ENCODE measurements at regions not wholly inside any gene's neighbourhood (a gene's known extent, or its start where the extent isn't known, plus 50 kb on each side); places are given as distances from the start of the nearest gene placed in this dataset.
A peak's percentile ranks its signal among the peaks of the same experiment; 100 is the strongest.

DNA sequence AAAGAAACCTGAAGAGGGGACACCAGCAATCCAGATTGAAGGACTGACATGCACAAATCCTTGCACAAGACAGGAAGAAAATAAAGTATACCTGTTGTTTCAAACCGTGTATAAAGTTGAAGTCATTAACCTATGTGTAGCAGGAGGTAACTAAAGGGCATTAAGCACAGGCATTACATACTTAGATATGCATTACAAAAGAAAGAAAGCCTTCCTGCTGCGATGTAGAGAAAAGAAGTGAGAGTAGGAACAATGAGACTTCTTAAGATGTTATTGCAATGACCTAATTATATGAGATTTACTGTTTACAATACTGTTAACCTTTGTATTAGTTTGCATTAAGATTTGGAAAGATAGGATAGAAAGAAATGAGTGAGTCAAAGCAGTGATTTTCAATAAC lies 308.9 kb upstream of the PTPRD start:
- intact Hi-C loops (cut with DNase I; ENCODE audit: low total_unique reads): no loop called here
- Histone ChIP-seq H3K27ac (no peak overlapping the region), H3K4me3 (no peak overlapping the region), H3K4me1 (no peaks in the 10 kb centered on the region), H3K9me3 (no peaks in the 10 kb centered on the region), H3K27me3 (no peaks in the 10 kb centered on the region), H3K36me3 (ENCODE audit: low read depth, missing control alignments) (no peaks in the 10 kb centered on the region)
- no peak for DNase-seq
- no peak for TF ChIP-seq POLR2A (IDR thresholded peaks at IDR 0.05)
- TF ChIP-seq, protein P1, sequence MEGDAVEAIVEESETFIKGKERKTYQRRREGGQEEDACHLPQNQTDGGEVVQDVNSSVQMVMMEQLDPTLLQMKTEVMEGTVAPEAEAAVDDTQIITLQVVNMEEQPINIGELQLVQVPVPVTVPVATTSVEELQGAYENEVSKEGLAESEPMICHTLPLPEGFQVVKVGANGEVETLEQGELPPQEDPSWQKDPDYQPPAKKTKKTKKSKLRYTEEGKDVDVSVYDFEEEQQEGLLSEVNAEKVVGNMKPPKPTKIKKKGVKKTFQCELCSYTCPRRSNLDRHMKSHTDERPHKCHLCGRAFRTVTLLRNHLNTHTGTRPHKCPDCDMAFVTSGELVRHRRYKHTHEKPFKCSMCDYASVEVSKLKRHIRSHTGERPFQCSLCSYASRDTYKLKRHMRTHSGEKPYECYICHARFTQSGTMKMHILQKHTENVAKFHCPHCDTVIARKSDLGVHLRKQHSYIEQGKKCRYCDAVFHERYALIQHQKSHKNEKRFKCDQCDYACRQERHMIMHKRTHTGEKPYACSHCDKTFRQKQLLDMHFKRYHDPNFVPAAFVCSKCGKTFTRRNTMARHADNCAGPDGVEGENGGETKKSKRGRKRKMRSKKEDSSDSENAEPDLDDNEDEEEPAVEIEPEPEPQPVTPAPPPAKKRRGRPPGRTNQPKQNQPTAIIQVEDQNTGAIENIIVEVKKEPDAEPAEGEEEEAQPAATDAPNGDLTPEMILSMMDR (IDR thresholded peaks at IDR 0.05): no peak
- 40 to 54% methylated on average over 2 of the region's 2 CpGs for WGBS, 2 donors

DNA sequence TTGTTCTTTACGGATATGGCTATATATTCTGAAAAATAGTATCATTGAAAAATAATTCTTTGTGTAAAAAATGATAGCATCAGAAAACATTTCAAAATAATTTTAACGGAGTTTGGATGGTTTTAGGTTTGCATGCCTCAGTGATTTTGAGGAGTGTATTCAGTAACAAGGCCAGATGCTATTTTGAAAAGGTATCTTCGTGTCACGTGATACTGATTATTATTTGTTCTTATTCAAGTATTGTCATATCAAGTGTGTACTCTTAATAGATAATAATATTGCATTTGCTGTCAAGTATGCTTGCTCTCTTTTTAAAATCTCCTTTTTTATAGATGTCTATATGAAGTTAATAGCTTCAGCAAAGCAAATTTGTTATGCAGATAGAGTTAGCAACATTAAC lies 313.1 kb upstream of the PTPRD start:
- WGBS, 2 donors: 65 to 81% methylated on average over 4 of the region's 4 CpGs
- no peak for DNase-seq
- Histone ChIP-seq H3K9me3 (no peaks in the 10 kb centered on the region), H3K27me3 (no peaks in the 10 kb centered on the region), H3K4me3 (no peak overlapping the region), H3K27ac (no peak overlapping the region), H3K36me3 (ENCODE audit: low read depth, missing control alignments) (no peaks in the 10 kb centered on the region), H3K4me1 (no peaks in the 10 kb centered on the region)
- TF ChIP-seq, protein P1 (IDR thresholded peaks at IDR 0.05): no peak
- TF ChIP-seq POLR2A (IDR thresholded peaks at IDR 0.05): no peak
- intact Hi-C loops (cut with DNase I; ENCODE audit: low total_unique reads): no loop called here

DNA sequence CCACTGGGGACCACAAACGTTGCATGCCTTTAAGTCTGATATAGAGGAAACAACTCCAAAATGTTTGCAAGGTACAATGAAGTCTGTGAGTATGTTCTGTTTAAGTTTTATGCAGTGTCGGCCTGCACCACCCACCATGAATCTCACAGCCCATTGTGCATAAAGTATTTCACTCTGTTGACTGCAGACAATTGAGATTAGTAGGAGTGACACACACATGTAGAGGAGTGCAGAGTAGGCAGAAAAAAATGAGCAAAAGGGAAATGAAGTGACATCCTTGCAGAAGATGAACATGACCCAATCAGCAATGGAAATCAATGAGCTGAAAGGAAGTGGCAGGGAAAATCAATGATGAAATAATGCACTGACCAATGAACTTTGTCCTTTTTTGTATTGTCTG lies 315.6 kb upstream of the PTPRD start:
- Histone ChIP-seq H3K27me3 (no peaks in the 10 kb centered on the region), H3K9me3 (no peaks in the 10 kb centered on the region), H3K4me1 (no peaks in the 10 kb centered on the region), H3K4me3 (no peak overlapping the region), H3K27ac (no peak overlapping the region), H3K36me3 (ENCODE audit: low read depth, missing control alignments) (no peaks in the 10 kb centered on the region)
- WGBS, 2 donors: 74 to 80% methylated on average over 2 of the region's 2 CpGs
- DNase-seq: no peak
- TF ChIP-seq, protein P1 (IDR thresholded peaks at IDR 0.05): no peak
- no peak for TF ChIP-seq POLR2A (IDR thresholded peaks at IDR 0.05)
- intact Hi-C loops (cut with DNase I; ENCODE audit: low total_unique reads): no loop called here

DNA sequence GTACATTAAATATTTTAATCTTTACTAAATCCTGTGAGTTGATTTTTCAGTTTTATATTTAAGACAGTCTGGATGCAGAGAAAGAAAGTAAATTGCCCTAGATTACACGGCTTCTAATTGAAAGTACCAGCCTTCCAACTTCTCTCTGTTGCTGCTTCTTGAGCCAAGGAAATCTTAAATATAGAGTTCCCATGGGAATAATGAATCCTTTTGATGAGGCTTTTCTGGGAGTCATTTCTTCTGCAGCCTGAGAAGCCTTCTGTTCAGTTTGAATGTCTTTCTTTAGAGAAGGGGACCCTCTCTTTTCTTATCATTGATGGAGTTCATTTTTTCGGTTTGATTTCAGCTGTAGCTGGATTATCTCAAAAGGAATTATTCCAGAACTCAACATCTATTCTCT lies 317.3 kb upstream of the PTPRD start:
- Histone ChIP-seq H3K27me3 (no peaks in the 10 kb centered on the region), H3K9me3 (no peaks in the 10 kb centered on the region), H3K36me3 (ENCODE audit: low read depth, missing control alignments) (no peaks in the 10 kb centered on the region), H3K4me3 (no peak overlapping the region), H3K27ac (no peak overlapping the region), H3K4me1 (no peaks in the 10 kb centered on the region)
- 46 to 57% methylated on average over 2 of the region's 2 CpGs for WGBS, 2 donors
- no peak for TF ChIP-seq POLR2A (IDR thresholded peaks at IDR 0.05)
- TF ChIP-seq, protein P1 (IDR thresholded peaks at IDR 0.05): no peak
- DNase-seq: no peak
- intact Hi-C loops (cut with DNase I; ENCODE audit: low total_unique reads): no loop called here

DNA sequence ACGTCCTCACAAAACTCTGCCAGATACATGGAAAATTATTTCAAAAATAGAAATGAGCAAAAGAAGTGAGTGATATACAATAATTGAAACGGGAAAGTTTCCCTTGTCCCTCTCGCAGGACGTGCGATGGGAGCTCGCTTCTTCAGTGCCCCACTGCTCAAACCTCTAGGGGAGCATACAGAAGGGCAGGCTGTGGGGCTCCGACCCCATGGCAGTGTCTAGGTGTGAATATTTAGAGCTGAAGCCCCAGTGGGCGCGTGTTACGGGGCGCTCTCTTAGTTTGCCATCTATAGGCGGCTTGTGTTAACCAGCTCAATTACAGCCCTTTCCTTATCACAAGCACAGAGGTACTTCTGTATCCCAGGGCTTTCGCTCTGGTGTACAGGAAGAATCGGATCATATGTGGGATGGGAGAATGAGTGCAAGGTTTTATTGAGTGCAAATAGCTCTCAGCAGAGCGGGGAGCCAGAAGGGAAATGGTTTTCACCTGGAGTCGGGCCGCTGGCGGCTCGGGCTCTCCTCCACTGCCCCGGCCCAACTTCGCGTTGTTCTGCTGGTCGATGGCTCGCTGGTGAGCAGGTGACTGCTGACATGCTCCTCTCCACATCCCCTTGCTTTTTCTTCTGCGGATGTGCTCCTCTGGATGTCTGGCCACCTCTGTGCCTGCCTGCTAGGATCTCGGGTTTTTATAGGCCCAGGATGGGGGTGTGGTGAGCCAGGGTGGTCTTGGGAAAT lies 334.0 kb upstream of the PTPRD start:
- no peaks in the 10 kb centered on the region for H3K9me3 ChIP-seq
- DNase-seq: peak; percentile 15
- no peak for TF ChIP-seq POLR2A (IDR thresholded peaks at IDR 0.05)
- TF ChIP-seq, protein P1 (IDR thresholded peaks at IDR 0.05): no peak
- intact Hi-C loops (cut with DNase I; ENCODE audit: low total_unique reads): no loop called here
- no peak overlapping the region for H3K27ac ChIP-seq
- 62 to 75% methylated on average over 26 of the region's 26 CpGs for WGBS, 2 donors
- peak overlapping the region in 1 of 2 donors; percentile 29 for H3K4me3 ChIP-seq
- H3K4me1 ChIP-seq: no peaks in the 10 kb centered on the region
- no peaks in the 10 kb centered on the region for H3K27me3 ChIP-seq
- H3K36me3 ChIP-seq (ENCODE audit: low read depth, missing control alignments): no peaks in the 10 kb centered on the region
